Prostate gland (tissue), 2 donors: ENCODE measurements at regions not wholly inside any gene's neighbourhood (a gene's known extent, or its start where the extent isn't known, plus 50 kb on each side); places are given as distances from the start of the nearest gene placed in this dataset.

Experiments
- DNase-seq: peaks from one replicate; pipeline ENCODE4 v3.0.0-alpha.2; 2019; ENCODE audit warnings: low spot score
- H3K27ac ChIP-seq, 2 donors: fragments of 200-600 bp; sonication (generic); 2 replicates each; pipeline ENCODE4 v1.5.1; 2017 to 2019
- H3K27me3 ChIP-seq: fragments of 200-600 bp; sonication (generic); replicated peaks from 2 replicates; pipeline ENCODE4 v1.5.1; 2019; ENCODE audit not compliant: insufficient read depth
- H3K36me3 ChIP-seq, 2 donors: fragments of 200-600 bp; sonication (generic); 1 replicate in 1 of 2; 2 replicates in 1 of 2; pipeline versions ENCODE4 v1.5.1 to v1.8.1; 2017 to 2019
- H3K4me1 ChIP-seq: fragments of 200-600 bp; sonication (generic); replicated peaks from 2 replicates; pipeline ENCODE4 v1.5.1; 2019
- H3K4me3 ChIP-seq, 2 donors: fragments of 200-600 bp; sonication (generic); 2 replicates each; pipeline ENCODE4 v1.5.1; 2017 to 2019
- H3K9me3 ChIP-seq: fragments of 200-600 bp; sonication (generic); 2 replicates; pipeline ENCODE4 v1.5.1; 2017
- CTCF ChIP-seq, 4 experiments: fragments of 200-600 bp in 2 of 4; fragments of 450-650 bp in 2 of 4; sonication (generic) in 2 of 4; IDR thresholded peaks; 1 replicate in 3 of 4; 2 replicates in 1 of 4; pipeline ENCODE4 v1.5.1; 2016 to 2019; ENCODE audit warnings: antibody characterized with exemption in 4 of 4, mild to moderate bottlenecking in 2 of 4, moderate library complexity in 2 of 4
- POLR2A ChIP-seq: fragments of 450-650 bp; IDR thresholded peaks from one replicate; pipeline ENCODE4 v1.6.1; 2016; ENCODE audit warnings: antibody characterized with exemption, mild to moderate bottlenecking
- POLR2AphosphoS5 ChIP-seq: sonication (generic); formaldehyde crosslinking; IDR thresholded peaks from one replicate; pipeline ENCODE4 v1.6.1; 2017; ENCODE audit warnings: antibody characterized with exemption
- WGBS: methylation state at CpG from one replicate; pipeline ENCODE4 v1.1.5; 2018; 5-methylcytosine and 5-hydroxymethylcytosine counted together
- intact Hi-C: fragments of 100-400 bp; cut with DNase I; formaldehyde crosslinking; loops from one replicate; pipeline ENCODE4 v1.14.2; 2022

GRCh38 chr3:87508921-87509320, 232.5 kb upstream of the POU1F1 start:
- Histone ChIP-seq H3K4me1 (no peaks in the 10 kb centered on the region), H3K36me3 (no peaks in the 10 kb centered on the region), H3K4me3 (no peak overlapping the region), H3K27ac (no peak overlapping the region), H3K27me3 (no peaks in the 10 kb centered on the region), H3K9me3 (no peaks in the 10 kb centered on the region)
- TF ChIP-seq POLR2AphosphoS5 (no peak), CTCF (IDR thresholded peaks at IDR 0.05) (no peak), POLR2A (no peak)
- intact Hi-C loops: no loop called here
- 51% methylated on average over 3 of the region's 3 CpGs for WGBS
- DNase-seq: no peak

- 79% methylated on average over 1 of the region's 1 CpG for WGBS
- H3K27ac ChIP-seq: no peak overlapping the region
- H3K27me3 ChIP-seq: no peaks in the 10 kb centered on the region
- no peak overlapping the region for H3K4me3 ChIP-seq
- no peaks in the 10 kb centered on the region for H3K36me3 ChIP-seq
- intact Hi-C loops: no loop called here
- TF ChIP-seq POLR2AphosphoS5 (no peak), POLR2A (no peak), CTCF (IDR thresholded peaks at IDR 0.05) (no peak)
- H3K4me1 ChIP-seq: no peaks in the 10 kb centered on the region
- H3K9me3 ChIP-seq: no peaks in the 10 kb centered on the region
- DNase-seq: no peak
Measured at GRCh38 chr3:87507753-87508152, 231.4 kb upstream of the POU1F1 start.

- H3K27me3 ChIP-seq: no peaks in the 10 kb centered on the region
- peak; percentile 39 for DNase-seq
- H3K9me3 ChIP-seq: no peaks in the 10 kb centered on the region
- TF ChIP-seq CTCF (IDR thresholded peaks at IDR 0.05) (peak in 3 of 4 experiments; percentile 64 to 83 (median 79)), POLR2AphosphoS5 (no peak)
- intact Hi-C loops: no loop called here
- no peaks in the 10 kb centered on the region for H3K4me1 ChIP-seq
- no peaks in the 10 kb centered on the region for H3K36me3 ChIP-seq
- no peak overlapping the region for H3K27ac ChIP-seq
- no peak overlapping the region for H3K4me3 ChIP-seq
- WGBS: 37% methylated on average over 8 of the region's 8 CpGs
Measured at GRCh38 chr3:87503900-87504498, 227.6 kb upstream of the POU1F1 start.

- Histone ChIP-seq H3K27me3 (no peaks in the 10 kb centered on the region), H3K27ac (no peak overlapping the region), H3K9me3 (no peaks in the 10 kb centered on the region), H3K36me3 (no peaks in the 10 kb centered on the region), H3K4me1 (no peaks in the 10 kb centered on the region), H3K4me3 (no peak overlapping the region)
- intact Hi-C loops: no loop called here
- WGBS: 88% methylated on average over 3 of the region's 3 CpGs
- no peak for TF ChIP-seq POLR2A
- TF ChIP-seq CTCF (IDR thresholded peaks at IDR 0.05): no peak
- TF ChIP-seq POLR2AphosphoS5: no peak
- DNase-seq: no peak
Measured at GRCh38 chr3:87501076-87501475, 224.7 kb upstream of the POU1F1 start.

- H3K4me3 ChIP-seq: no peak overlapping the region
- no peak for DNase-seq
- WGBS: 72% methylated on average over 1 of the region's 1 CpG
- no peaks in the 10 kb centered on the region for H3K27me3 ChIP-seq
- TF ChIP-seq CTCF (IDR thresholded peaks at IDR 0.05) (no peak), POLR2A (no peak), POLR2AphosphoS5 (no peak)
- H3K36me3 ChIP-seq: no peaks in the 10 kb centered on the region
- H3K27ac ChIP-seq: no peak overlapping the region
- intact Hi-C loops: no loop called here
- no peaks in the 10 kb centered on the region for H3K9me3 ChIP-seq
- H3K4me1 ChIP-seq: no peaks in the 10 kb centered on the region
Measured at GRCh38 chr3:87498358-87499080, 222.1 kb upstream of the POU1F1 start.
